Neural cell (in vitro differentiated cells): ENCODE measurements at regions not wholly inside any gene's neighbourhood (a gene's known extent, or its start where the extent isn't known, plus 50 kb on each side); places are given as distances from the start of the nearest gene placed in this dataset.

Source experiments
- CTCF ChIP-seq: fragments of 450-650 bp; IDR thresholded peaks from 2 replicates; pipeline ENCODE4 v1.5.1; 2014; ENCODE audit warnings: antibody characterized with exemption, mild to moderate bottlenecking, moderate library complexity; ENCODE audit not compliant: poor library complexity, severe bottlenecking
- EP300 ChIP-seq: fragments of 450-650 bp; conservative IDR thresholded peaks from 2 replicates; pipeline ENCODE4 v1.6.1; 2014; ENCODE audit warnings: antibody characterized with exemption, mild to moderate bottlenecking, moderate library complexity; ENCODE audit not compliant: poor library complexity, severe bottlenecking
- EZH2 ChIP-seq: fragments of 200-600, 300-800 bp; shearing (Covaris generic), sonication (generic); IDR thresholded peaks from 2 replicates; pipeline ENCODE4 v1.6.1; 2014; ENCODE audit warnings: antibody characterized with exemption, low read length, borderline replicate concordance, mild to moderate bottlenecking; ENCODE audit not compliant: insufficient read depth, poor library complexity, severe bottlenecking
- POLR2AphosphoS5 ChIP-seq: IDR thresholded peaks from 2 replicates; pipeline ENCODE4 v1.6.1; 2012

- TF ChIP-seq CTCF = no peak
- no peak for TF ChIP-seq POLR2AphosphoS5
- no peak for TF ChIP-seq EZH2
- TF ChIP-seq EP300 = no peak
Measured at GRCh38 chrX:88908056-88908455, 161.0 kb downstream of the CPXCR1 start.
